GM23248 (cell line): ENCODE measurements at regions not wholly inside any gene's neighbourhood (a gene's known extent, or its start where the extent isn't known, plus 50 kb on each side); places are given as distances from the start of the nearest gene placed in this dataset.

Experiments used
- DNase-seq: peaks from one replicate; pipeline ENCODE4 v3.0.0-alpha.2; 2015
- H2AFZ ChIP-seq: fragments of 200-600 bp; sonication (generic); 2 replicates; pipeline ENCODE4 v1.6.1; 2016; ENCODE audit warnings: antibody characterized with exemption
- H3F3A ChIP-seq: fragments of 200-600 bp; sonication (generic); 2 replicates; pipeline ENCODE4 v1.6.1; 2016; ENCODE audit warnings: mild to moderate bottlenecking, antibody characterized with exemption, mixed run types; ENCODE audit not compliant: insufficient read depth
- H3K27ac ChIP-seq: fragments of 200-600 bp; sonication (generic); 2 replicates; pipeline ENCODE4 v1.5.1; 2016; ENCODE audit warnings: mild to moderate bottlenecking
- H3K27me3 ChIP-seq: fragments of 200-600 bp; sonication (generic); replicated peaks from 2 replicates; pipeline ENCODE4 v1.6.1; 2016; ENCODE audit warnings: mild to moderate bottlenecking; ENCODE audit not compliant: insufficient read depth
- H3K36me3 ChIP-seq: fragments of 200-600 bp; sonication (generic); 2 replicates; pipeline ENCODE4 v1.6.1; 2016; ENCODE audit warnings: low read depth, mild to moderate bottlenecking
- H3K4me1 ChIP-seq: fragments of 200-600 bp; sonication (generic); 2 replicates; pipeline ENCODE4 v1.6.1; 2016; ENCODE audit warnings: mild to moderate bottlenecking; ENCODE audit not compliant: insufficient read depth
- H3K4me2 ChIP-seq: fragments of 200-600 bp; sonication (generic); one replicate; pipeline ENCODE4 v1.6.1; 2016; ENCODE audit warnings: mild to moderate bottlenecking; ENCODE audit not compliant: unreplicated experiment
- H3K4me3 ChIP-seq: fragments of 200-600 bp; sonication (generic); 2 replicates; pipeline ENCODE4 v1.5.1; 2016; ENCODE audit warnings: mild to moderate bottlenecking
- H3K79me2 ChIP-seq: fragments of 200-600 bp; sonication (generic); 2 replicates; pipeline ENCODE4 v1.6.1; 2016; ENCODE audit warnings: mild to moderate bottlenecking; ENCODE audit not compliant: insufficient read depth
- H3K9ac ChIP-seq: fragments of 200-600 bp; sonication (generic); 2 replicates; pipeline ENCODE4 v1.6.1; 2016; ENCODE audit warnings: mild to moderate bottlenecking
- H3K9me2 ChIP-seq: fragments of 200-600 bp; sonication (generic); 2 replicates; pipeline ENCODE4 v1.6.1; 2016; ENCODE audit warnings: mixed run types, mild to moderate bottlenecking, moderate library complexity; ENCODE audit not compliant: insufficient read depth
- H3K9me3 ChIP-seq: fragments of 200-600 bp; sonication (generic); one replicate; pipeline ENCODE4 v1.6.1; 2017; ENCODE audit warnings: low read depth
- H4K20me1 ChIP-seq: fragments of 200-600 bp; sonication (generic); 2 replicates; pipeline ENCODE4 v1.6.0; 2016; ENCODE audit not compliant: insufficient read depth
- EZH2 ChIP-seq: fragments of 200-600 bp; sonication (generic); IDR thresholded peaks from 2 replicates; pipeline ENCODE4 v1.6.1; 2018; ENCODE audit warnings: antibody characterized with exemption, mild to moderate bottlenecking; ENCODE audit not compliant: insufficient read depth, poor library complexity, severe bottlenecking
- EZH2phosphoT487 ChIP-seq: fragments of 200-600 bp; sonication (generic); IDR thresholded peaks from 2 replicates; pipeline ENCODE4 v1.6.1; 2018; ENCODE audit warnings: antibody characterized with exemption, moderate library complexity, mild to moderate bottlenecking, low read depth; ENCODE audit not compliant: insufficient read depth
- WGBS, 2 experiments: methylation state at CpG; one replicate each; pipeline ENCODE4 v1.1.6; 2015 to 2017; ENCODE audit warnings: low lambda C conversion rate in 2 of 2, low coverage in 1 of 2; ENCODE audit errors: missing lambda C conversion rate in 2 of 2; 5-methylcytosine and 5-hydroxymethylcytosine counted together
- in situ Hi-C: fragments of 300-500 bp; cut with MboI; formaldehyde crosslinking; loops from 2 replicates; pipeline ENCODE4 v1.15.0; 2020

- H3K9me3 ChIP-seq = no peaks in the 10 kb centered on the region
- no peaks in the 10 kb centered on the region for H3K9me2 ChIP-seq
- no peak for DNase-seq
- H3K36me3 ChIP-seq = no peaks in the 10 kb centered on the region
- peaks cover 19% of the 10 kb centered on the region for H3K4me1 ChIP-seq
- no peaks in the 10 kb centered on the region for H4K20me1 ChIP-seq
- no peak overlapping the region for H3K27ac ChIP-seq
- peaks cover 19% of the 10 kb centered on the region for H3F3A ChIP-seq
- H3K79me2 ChIP-seq = no peaks in the 10 kb centered on the region
- H2AFZ ChIP-seq = no peak overlapping the region
- in situ Hi-C loops = no loop called here
- no peak overlapping the region for H3K4me3 ChIP-seq
- no peak overlapping the region for H3K9ac ChIP-seq
- no peak overlapping the region for H3K4me2 ChIP-seq
- WGBS, 2 experiments = 92 to 95% methylated on average over 4 of the region's 4 CpGs
- TF ChIP-seq EZH2 (no peak), EZH2phosphoT487 (no peak)
- no peaks in the 10 kb centered on the region for H3K27me3 ChIP-seq
Measured at GRCh38 chr1:87648323-87649119, 319.8 kb downstream of the LMO4 start.

GRCh38 chr1:87650306-87650705 is 321.6 kb downstream of the LMO4 start:
- WGBS, 2 experiments = 67 to 80% methylated on average over 5 of the region's 5 CpGs
- no peak for DNase-seq
- Histone ChIP-seq H3K27ac (no peak overlapping the region), H3K4me1 (0 out of 2 replicates have a peak, but pooled peaks cover 1% of the 10 kb centered on the region), H3K9me3 (no peaks in the 10 kb centered on the region), H3K9me2 (no peaks in the 10 kb centered on the region), H3K4me3 (no peak overlapping the region), H3F3A (0 out of 2 replicates have a peak, but pooled peaks cover 1% of the 10 kb centered on the region), H4K20me1 (no peaks in the 10 kb centered on the region), H3K4me2 (no peak overlapping the region), H3K36me3 (no peaks in the 10 kb centered on the region), H3K27me3 (no peaks in the 10 kb centered on the region), H3K79me2 (no peaks in the 10 kb centered on the region), H3K9ac (no peak overlapping the region), H2AFZ (no peak overlapping the region)
- in situ Hi-C loops = no loop called here
- TF ChIP-seq EZH2 (no peak), EZH2phosphoT487 (no peak)

- no peaks in the 10 kb centered on the region for H3K9me3 ChIP-seq
- DNase-seq = no peak
- no peaks in the 10 kb centered on the region for H4K20me1 ChIP-seq
- no peak overlapping the region for H3K27ac ChIP-seq
- no peak for TF ChIP-seq EZH2phosphoT487
- TF ChIP-seq EZH2 = no peak
- H3F3A ChIP-seq = no peaks in the 10 kb centered on the region
- H3K27me3 ChIP-seq = no peaks in the 10 kb centered on the region
- no peaks in the 10 kb centered on the region for H3K79me2 ChIP-seq
- no peaks in the 10 kb centered on the region for H3K4me1 ChIP-seq
- no peak overlapping the region for H3K9ac ChIP-seq
- no peak overlapping the region for H2AFZ ChIP-seq
- in situ Hi-C loops = no loop called here
- H3K4me2 ChIP-seq = no peak overlapping the region
- H3K36me3 ChIP-seq = no peaks in the 10 kb centered on the region
- H3K9me2 ChIP-seq = no peaks in the 10 kb centered on the region
- H3K4me3 ChIP-seq = no peak overlapping the region
- WGBS, 2 experiments = 69 to 81% methylated on average over 3 of the region's 3 CpGs
Measured at GRCh38 chr1:87652176-87652575, 323.5 kb downstream of the LMO4 start.

GRCh38 chr1:87665151-87665550 is 336.5 kb downstream of the LMO4 start:
- no peak for TF ChIP-seq EZH2phosphoT487
- no peak for TF ChIP-seq EZH2
- H2AFZ ChIP-seq = no peak overlapping the region
- DNase-seq = no peak
- H3F3A ChIP-seq = no peaks in the 10 kb centered on the region
- no peak overlapping the region for H3K4me3 ChIP-seq
- H4K20me1 ChIP-seq = no peaks in the 10 kb centered on the region
- no peak overlapping the region for H3K9ac ChIP-seq
- H3K36me3 ChIP-seq = no peaks in the 10 kb centered on the region
- H3K9me2 ChIP-seq = no peaks in the 10 kb centered on the region
- no peaks in the 10 kb centered on the region for H3K79me2 ChIP-seq
- in situ Hi-C loops = no loop called here
- WGBS, 2 experiments = 86 to 87% methylated on average over 2 of the region's 2 CpGs
- H3K27ac ChIP-seq = no peak overlapping the region
- no peak overlapping the region for H3K4me2 ChIP-seq
- no peaks in the 10 kb centered on the region for H3K27me3 ChIP-seq
- no peaks in the 10 kb centered on the region for H3K4me1 ChIP-seq
- H3K9me3 ChIP-seq = no peaks in the 10 kb centered on the region
